Panc1 (cell line): ENCODE measurements at regions not wholly inside any gene's neighbourhood (a gene's known extent, or its start where the extent isn't known, plus 50 kb on each side); places are given as distances from the start of the nearest gene placed in this dataset.

Source experiments
- ATAC-seq: fragments of 200-7000 bp; cut with Tn5 transposase; 2 replicates; pipeline ENCODE4 v1.9.1; 2020; ENCODE audit warnings: mild to moderate bottlenecking, moderate library complexity
- BruUV-seq: library from RNA; stranded (reverse); fragments of 400-500 nt; replicated peaks from 2 replicates; lab custom pipeline; 2021; lab: Mats Ljungman, UMichigan
- CTCF ChIA-PET: fragments of 300-600 bp; sonication (Branson Sonifier 250); formaldehyde crosslinking; loops from one replicate; lab custom pipeline; 2022; ENCODE audit warnings: antibody characterized with exemption; lab: Charles Lee
- POLR2A ChIA-PET: fragments of 300-600 bp; sonication (Branson Sonifier 250); formaldehyde crosslinking; loops from one replicate; lab custom pipeline; 2022; ENCODE audit warnings: antibody characterized with exemption; lab: Charles Lee
- DNase-seq: peaks from one replicate; pipeline ENCODE4 v3.0.0-alpha.2; 2010; ENCODE audit warnings: low read depth, low spot score
- H3K27ac ChIP-seq: 2 replicates; pipeline ENCODE4 v1.5.1; 2011; ENCODE audit warnings: mild to moderate bottlenecking, low read length, inconsistent platforms
- H3K27me3 ChIP-seq: fragments of 200-500 bp; sonication (Bioruptor generic); 2 replicates; pipeline ENCODE4 v1.6.0; 2014; ENCODE audit warnings: low read length, inconsistent platforms; ENCODE audit not compliant: control insufficient read depth, insufficient read depth
- H3K36me3 ChIP-seq: fragments of 200-500 bp; sonication (Bioruptor generic); 2 replicates; pipeline ENCODE4 v1.5.1; 2014; ENCODE audit warnings: inconsistent platforms, mild to moderate bottlenecking, low read length, moderate library complexity; ENCODE audit not compliant: control insufficient read depth, insufficient read depth
- H3K4me1 ChIP-seq: 2 replicates; pipeline ENCODE4 v1.5.1; 2011; ENCODE audit warnings: inconsistent platforms, mild to moderate bottlenecking, low read length, moderate library complexity; ENCODE audit not compliant: control insufficient read depth, insufficient read depth
- H3K4me3 ChIP-seq, 2 experiments: 2 replicates each; pipeline ENCODE4 v1.5.1; 2011 to 2012; ENCODE audit warnings: low read depth in 2 of 2, low read length in 2 of 2, mild to moderate bottlenecking in 2 of 2, inconsistent platforms in 1 of 2, moderate library complexity in 1 of 2
- H3K9me3 ChIP-seq: fragments of 200-500 bp; sonication (Bioruptor generic); 2 replicates; pipeline ENCODE4 v1.5.1; 2014; ENCODE audit warnings: low read depth, mild to moderate bottlenecking, inconsistent platforms, low read length, moderate library complexity; ENCODE audit not compliant: control insufficient read depth, insufficient read depth
- POLR2AphosphoS5 ChIP-seq: IDR thresholded peaks from 2 replicates; pipeline ENCODE4 v1.6.1; 2012; ENCODE audit warnings: mild to moderate bottlenecking, low read depth, low read length, moderate library complexity
- SIN3A ChIP-seq: IDR thresholded peaks from 2 replicates; pipeline ENCODE4 v1.6.1; 2012; ENCODE audit warnings: low read depth, mild to moderate bottlenecking, low read length, moderate library complexity, borderline replicate concordance; ENCODE audit not compliant: insufficient read depth
- TCF7L2 ChIP-seq: IDR thresholded peaks from 2 replicates; pipeline ENCODE4 v1.6.1; 2011; ENCODE audit warnings: mild to moderate bottlenecking, low read depth, low read length, inconsistent platforms
- in situ Hi-C: cut with HindIII; loops from 2 replicates; pipeline ENCODE4 v1.10.0; 2016; ENCODE audit warnings: low sequenced_read_pairs, low pct_unique_long_range_greater_than_20kb
- intact Hi-C: fragments of 100-400 bp; cut with micrococcal nuclease; formaldehyde crosslinking; loops from one replicate; pipeline ENCODE4 v1.10.0; 2022; ENCODE audit not compliant: unreplicated experiment
- TF ChIP-seq, protein P1 (sequence below): fragments of 450-650 bp; IDR thresholded peaks from 2 replicates; pipeline ENCODE4 v1.5.1; 2017; ENCODE audit warnings: mild to moderate bottlenecking
- TF ChIP-seq, protein P2 (sequence below), 2 experiments: IDR thresholded peaks; 2 replicates each; pipeline ENCODE4 v1.6.1; 2011 to 2012; ENCODE audit warnings: low read depth in 2 of 2, control low read depth in 1 of 2, low read length in 1 of 2, mild to moderate bottlenecking in 1 of 2, moderate library complexity in 1 of 2; ENCODE audit not compliant: insufficient read depth in 1 of 2

DNA sequence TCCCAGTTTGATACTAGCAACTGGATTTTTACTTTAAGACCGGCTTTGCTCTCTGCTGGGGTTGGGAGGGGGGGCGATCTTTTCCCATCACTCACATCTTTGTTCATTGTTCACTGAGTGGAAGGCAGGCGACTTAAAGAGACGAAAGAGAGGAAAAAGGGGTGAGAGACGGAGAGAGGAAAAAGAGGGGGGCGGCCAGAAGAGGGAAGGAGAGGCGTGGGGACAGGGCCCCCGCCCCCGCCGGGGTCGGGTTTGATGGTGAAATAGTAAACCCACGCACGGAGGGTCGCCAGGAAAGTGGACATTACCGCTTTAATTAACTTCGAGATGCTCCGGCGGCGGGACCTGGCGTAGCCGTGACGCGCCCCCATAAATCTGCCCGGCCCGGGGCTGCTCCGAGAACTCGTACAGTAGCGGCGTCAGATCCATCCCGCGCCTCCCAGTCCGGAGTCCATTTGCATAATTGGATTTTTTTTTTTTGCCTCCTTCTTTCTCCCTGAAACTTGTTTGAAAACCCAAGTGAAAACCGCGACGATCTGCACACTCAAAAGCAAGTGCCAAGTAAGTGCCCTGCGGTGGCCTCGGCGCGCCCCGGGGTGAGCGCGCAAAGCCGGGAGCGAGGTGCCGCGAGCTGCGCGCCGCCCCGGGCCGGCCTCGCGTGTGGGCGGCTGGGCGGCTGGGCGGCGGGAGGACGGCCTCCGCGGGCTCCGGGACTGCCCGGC lies 143.9 kb upstream of the ZNF536 start:
- Histone ChIP-seq H3K36me3 (no peaks in the 10 kb centered on the region), H3K4me3 (peak overlapping the region; percentile 40 to 46; a peak in 3 of 4 replicates), H3K27ac (no peak overlapping the region), H3K4me1 (peaks cover 15% of the 10 kb centered on the region), H3K27me3 (peaks cover 19% of the 10 kb centered on the region), H3K9me3 (no peaks in the 10 kb centered on the region)
- in situ Hi-C loops (no loop called here), intact Hi-C loops (loop anchor here (5.0 kb wide), 1 partner anchor 419 kb away; no protein-coding TSS in a partner anchor)
- CTCF ChIA-PET, result interaction anchor here (0.7 kb wide), 1 partner anchor 97 kb away, joined by 3 read pairs; no protein-coding TSS in a partner anchor
- DNase-seq (no peak), ATAC-seq (no peak)
- TF ChIP-seq POLR2AphosphoS5 (no peak), TCF7L2 (no peak), SIN3A (no peak)
- TF ChIP-seq, protein P1, sequence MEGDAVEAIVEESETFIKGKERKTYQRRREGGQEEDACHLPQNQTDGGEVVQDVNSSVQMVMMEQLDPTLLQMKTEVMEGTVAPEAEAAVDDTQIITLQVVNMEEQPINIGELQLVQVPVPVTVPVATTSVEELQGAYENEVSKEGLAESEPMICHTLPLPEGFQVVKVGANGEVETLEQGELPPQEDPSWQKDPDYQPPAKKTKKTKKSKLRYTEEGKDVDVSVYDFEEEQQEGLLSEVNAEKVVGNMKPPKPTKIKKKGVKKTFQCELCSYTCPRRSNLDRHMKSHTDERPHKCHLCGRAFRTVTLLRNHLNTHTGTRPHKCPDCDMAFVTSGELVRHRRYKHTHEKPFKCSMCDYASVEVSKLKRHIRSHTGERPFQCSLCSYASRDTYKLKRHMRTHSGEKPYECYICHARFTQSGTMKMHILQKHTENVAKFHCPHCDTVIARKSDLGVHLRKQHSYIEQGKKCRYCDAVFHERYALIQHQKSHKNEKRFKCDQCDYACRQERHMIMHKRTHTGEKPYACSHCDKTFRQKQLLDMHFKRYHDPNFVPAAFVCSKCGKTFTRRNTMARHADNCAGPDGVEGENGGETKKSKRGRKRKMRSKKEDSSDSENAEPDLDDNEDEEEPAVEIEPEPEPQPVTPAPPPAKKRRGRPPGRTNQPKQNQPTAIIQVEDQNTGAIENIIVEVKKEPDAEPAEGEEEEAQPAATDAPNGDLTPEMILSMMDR, result no peak
- TF ChIP-seq, protein P2, sequence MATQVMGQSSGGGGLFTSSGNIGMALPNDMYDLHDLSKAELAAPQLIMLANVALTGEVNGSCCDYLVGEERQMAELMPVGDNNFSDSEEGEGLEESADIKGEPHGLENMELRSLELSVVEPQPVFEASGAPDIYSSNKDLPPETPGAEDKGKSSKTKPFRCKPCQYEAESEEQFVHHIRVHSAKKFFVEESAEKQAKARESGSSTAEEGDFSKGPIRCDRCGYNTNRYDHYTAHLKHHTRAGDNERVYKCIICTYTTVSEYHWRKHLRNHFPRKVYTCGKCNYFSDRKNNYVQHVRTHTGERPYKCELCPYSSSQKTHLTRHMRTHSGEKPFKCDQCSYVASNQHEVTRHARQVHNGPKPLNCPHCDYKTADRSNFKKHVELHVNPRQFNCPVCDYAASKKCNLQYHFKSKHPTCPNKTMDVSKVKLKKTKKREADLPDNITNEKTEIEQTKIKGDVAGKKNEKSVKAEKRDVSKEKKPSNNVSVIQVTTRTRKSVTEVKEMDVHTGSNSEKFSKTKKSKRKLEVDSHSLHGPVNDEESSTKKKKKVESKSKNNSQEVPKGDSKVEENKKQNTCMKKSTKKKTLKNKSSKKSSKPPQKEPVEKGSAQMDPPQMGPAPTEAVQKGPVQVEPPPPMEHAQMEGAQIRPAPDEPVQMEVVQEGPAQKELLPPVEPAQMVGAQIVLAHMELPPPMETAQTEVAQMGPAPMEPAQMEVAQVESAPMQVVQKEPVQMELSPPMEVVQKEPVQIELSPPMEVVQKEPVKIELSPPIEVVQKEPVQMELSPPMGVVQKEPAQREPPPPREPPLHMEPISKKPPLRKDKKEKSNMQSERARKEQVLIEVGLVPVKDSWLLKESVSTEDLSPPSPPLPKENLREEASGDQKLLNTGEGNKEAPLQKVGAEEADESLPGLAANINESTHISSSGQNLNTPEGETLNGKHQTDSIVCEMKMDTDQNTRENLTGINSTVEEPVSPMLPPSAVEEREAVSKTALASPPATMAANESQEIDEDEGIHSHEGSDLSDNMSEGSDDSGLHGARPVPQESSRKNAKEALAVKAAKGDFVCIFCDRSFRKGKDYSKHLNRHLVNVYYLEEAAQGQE (IDR thresholded peaks at IDR 0.05; ENCODE audit: insufficient read depth in 1 of 2, low read depth in 2 of 2, low read length in 1 of 2), result no peak
- POLR2A ChIA-PET, result no interaction called here
- no TSS peak for BruUV-seq

DNA sequence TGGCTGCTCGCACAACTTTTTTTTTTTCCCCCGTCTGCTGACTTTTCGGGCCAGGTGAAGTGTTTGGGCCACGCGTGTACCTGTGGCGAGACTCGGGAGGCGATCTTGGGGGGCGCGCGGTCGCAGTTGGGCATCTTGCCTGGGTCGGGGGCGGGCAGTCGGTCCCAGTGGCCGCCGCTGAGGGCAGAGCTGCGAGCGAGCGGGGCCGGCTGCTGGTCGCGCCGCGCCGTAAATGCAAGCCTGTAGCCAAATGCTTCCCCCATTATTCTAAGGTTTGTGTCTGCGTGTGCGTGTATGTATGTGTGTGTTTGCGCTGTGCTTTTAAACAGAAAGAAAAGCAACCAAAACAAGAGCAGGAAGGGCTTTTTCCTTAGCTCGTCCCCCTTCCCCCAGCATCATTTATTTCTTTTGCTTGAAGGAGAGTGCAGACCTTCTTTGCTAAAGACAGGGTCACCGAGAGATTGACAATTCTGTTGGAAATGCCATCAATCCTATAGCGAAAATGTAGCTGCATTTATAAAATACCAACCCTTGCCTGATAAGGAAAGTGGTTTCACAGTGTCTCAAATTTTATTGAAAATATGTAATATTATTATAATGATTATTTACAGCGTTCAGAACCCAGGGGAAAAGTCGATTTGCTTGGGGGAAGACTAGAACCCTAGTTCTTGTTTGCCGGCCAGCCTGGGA lies 143.2 kb upstream of the ZNF536 start:
- Histone ChIP-seq H3K27ac (no peak overlapping the region), H3K27me3 (peaks cover 19% of the 10 kb centered on the region), H3K4me3 (peak overlapping the region in 1 of 2 experiments; percentile 2; a peak in 1 of 4 replicates), H3K9me3 (no peaks in the 10 kb centered on the region), H3K36me3 (no peaks in the 10 kb centered on the region), H3K4me1 (peaks cover 15% of the 10 kb centered on the region)
- ATAC-seq, result no peak
- in situ Hi-C loops, result no loop called here
- ChIA-PET POLR2A (no interaction called here), CTCF (interaction anchor here (0.7 kb wide), 1 partner anchor 98 kb away, joined by 3 read pairs; no protein-coding TSS in a partner anchor)
- BruUV-seq, result no TSS peak
- no peak for DNase-seq
- intact Hi-C loops, result loop anchor here (5.0 kb wide), 1 partner anchor 418 kb away; no protein-coding TSS in a partner anchor
- no peak for TF ChIP-seq POLR2AphosphoS5
- TF ChIP-seq, protein P2 (IDR thresholded peaks at IDR 0.05; ENCODE audit: insufficient read depth in 1 of 2, low read depth in 2 of 2, low read length in 1 of 2), result no peak
